ENCODE measurements at regions not wholly inside any gene's neighbourhood (a gene's known extent, or its start where the extent isn't known, plus 50 kb on each side); places are given as distances from the start of the nearest gene placed in this dataset.
"Not testable (repeated sequence)": the region's sequence is repeated elsewhere in the genome, so short reads cannot be mapped to it uniquely, and the experiment has no call there.

- H2AFZ ChIP-seq; DNase-seq (ENCODE audit: low spot score); H4K20me1 ChIP-seq (replicated peaks; ENCODE audit: insufficient read depth); H3F3A ChIP-seq (replicated peaks; ENCODE audit: low read depth); H3K27me3 Mint-ChIP-seq (ENCODE audit: insufficient read depth, low read depth, poor library complexity); ATAC-seq; H3K4me3 Mint-ChIP-seq; H3K27me3 ChIP-seq (ENCODE audit: insufficient read depth); H3K4me1 Mint-ChIP-seq; H3K9me2 ChIP-seq (ENCODE audit: insufficient read depth); H3K27ac Mint-ChIP-seq; H3K79me2 ChIP-seq (replicated peaks; ENCODE audit: insufficient read depth); H3K36me3 ChIP-seq (ENCODE audit: insufficient read depth); H3K27ac ChIP-seq (ENCODE audit: low read depth); H3K4me1 ChIP-seq (ENCODE audit: insufficient read depth); H3K4me3 ChIP-seq; H3K4me2 ChIP-seq: not testable (repeated sequence)
- peaks cover 95% of the 10 kb centered on the region for H3K9me3 Mint-ChIP-seq
- H3K36me3 Mint-ChIP-seq (ENCODE audit: low read depth), result peaks cover 32% of the 10 kb centered on the region; the same call in 2 of the 3 replicates
These were observed 939.8 kb downstream of the TYW1 start for GRCh38 chr7:67936447-67936846.

- Histone ChIP-seq H3K9me2 (ENCODE audit: insufficient read depth) (no peaks in the 10 kb centered on the region), H3K4me2 (no peak overlapping the region), H2AFZ (no peak overlapping the region), H3K27ac (ENCODE audit: low read depth) (no peak overlapping the region), H3K79me2 (replicated peaks; ENCODE audit: insufficient read depth) (no peaks in the 10 kb centered on the region), H3K36me3 (ENCODE audit: insufficient read depth) (no peaks in the 10 kb centered on the region; the same call in 1 of the 2 replicates), H3F3A (replicated peaks; ENCODE audit: low read depth) (no peaks in the 10 kb centered on the region), H3K4me3 (no peak overlapping the region), H4K20me1 (replicated peaks; ENCODE audit: insufficient read depth) (no peaks in the 10 kb centered on the region), H3K4me1 (ENCODE audit: insufficient read depth) (no peaks in the 10 kb centered on the region), H3K27me3 (ENCODE audit: insufficient read depth) (no peaks in the 10 kb centered on the region)
- Mint-ChIP-seq H3K4me3 (no peak overlapping the region), H3K36me3 (ENCODE audit: low read depth) (peaks cover 31% of the 10 kb centered on the region), H3K27ac (no peak overlapping the region), H3K9me3 (peaks cover 97% of the 10 kb centered on the region), H3K27me3 (ENCODE audit: insufficient read depth, low read depth, poor library complexity) (peaks cover 8% of the 10 kb centered on the region), H3K4me1 (no peaks in the 10 kb centered on the region)
- ATAC-seq (no peak), DNase-seq (ENCODE audit: low spot score) (no peak)
- TF ChIP-seq, protein P1, sequence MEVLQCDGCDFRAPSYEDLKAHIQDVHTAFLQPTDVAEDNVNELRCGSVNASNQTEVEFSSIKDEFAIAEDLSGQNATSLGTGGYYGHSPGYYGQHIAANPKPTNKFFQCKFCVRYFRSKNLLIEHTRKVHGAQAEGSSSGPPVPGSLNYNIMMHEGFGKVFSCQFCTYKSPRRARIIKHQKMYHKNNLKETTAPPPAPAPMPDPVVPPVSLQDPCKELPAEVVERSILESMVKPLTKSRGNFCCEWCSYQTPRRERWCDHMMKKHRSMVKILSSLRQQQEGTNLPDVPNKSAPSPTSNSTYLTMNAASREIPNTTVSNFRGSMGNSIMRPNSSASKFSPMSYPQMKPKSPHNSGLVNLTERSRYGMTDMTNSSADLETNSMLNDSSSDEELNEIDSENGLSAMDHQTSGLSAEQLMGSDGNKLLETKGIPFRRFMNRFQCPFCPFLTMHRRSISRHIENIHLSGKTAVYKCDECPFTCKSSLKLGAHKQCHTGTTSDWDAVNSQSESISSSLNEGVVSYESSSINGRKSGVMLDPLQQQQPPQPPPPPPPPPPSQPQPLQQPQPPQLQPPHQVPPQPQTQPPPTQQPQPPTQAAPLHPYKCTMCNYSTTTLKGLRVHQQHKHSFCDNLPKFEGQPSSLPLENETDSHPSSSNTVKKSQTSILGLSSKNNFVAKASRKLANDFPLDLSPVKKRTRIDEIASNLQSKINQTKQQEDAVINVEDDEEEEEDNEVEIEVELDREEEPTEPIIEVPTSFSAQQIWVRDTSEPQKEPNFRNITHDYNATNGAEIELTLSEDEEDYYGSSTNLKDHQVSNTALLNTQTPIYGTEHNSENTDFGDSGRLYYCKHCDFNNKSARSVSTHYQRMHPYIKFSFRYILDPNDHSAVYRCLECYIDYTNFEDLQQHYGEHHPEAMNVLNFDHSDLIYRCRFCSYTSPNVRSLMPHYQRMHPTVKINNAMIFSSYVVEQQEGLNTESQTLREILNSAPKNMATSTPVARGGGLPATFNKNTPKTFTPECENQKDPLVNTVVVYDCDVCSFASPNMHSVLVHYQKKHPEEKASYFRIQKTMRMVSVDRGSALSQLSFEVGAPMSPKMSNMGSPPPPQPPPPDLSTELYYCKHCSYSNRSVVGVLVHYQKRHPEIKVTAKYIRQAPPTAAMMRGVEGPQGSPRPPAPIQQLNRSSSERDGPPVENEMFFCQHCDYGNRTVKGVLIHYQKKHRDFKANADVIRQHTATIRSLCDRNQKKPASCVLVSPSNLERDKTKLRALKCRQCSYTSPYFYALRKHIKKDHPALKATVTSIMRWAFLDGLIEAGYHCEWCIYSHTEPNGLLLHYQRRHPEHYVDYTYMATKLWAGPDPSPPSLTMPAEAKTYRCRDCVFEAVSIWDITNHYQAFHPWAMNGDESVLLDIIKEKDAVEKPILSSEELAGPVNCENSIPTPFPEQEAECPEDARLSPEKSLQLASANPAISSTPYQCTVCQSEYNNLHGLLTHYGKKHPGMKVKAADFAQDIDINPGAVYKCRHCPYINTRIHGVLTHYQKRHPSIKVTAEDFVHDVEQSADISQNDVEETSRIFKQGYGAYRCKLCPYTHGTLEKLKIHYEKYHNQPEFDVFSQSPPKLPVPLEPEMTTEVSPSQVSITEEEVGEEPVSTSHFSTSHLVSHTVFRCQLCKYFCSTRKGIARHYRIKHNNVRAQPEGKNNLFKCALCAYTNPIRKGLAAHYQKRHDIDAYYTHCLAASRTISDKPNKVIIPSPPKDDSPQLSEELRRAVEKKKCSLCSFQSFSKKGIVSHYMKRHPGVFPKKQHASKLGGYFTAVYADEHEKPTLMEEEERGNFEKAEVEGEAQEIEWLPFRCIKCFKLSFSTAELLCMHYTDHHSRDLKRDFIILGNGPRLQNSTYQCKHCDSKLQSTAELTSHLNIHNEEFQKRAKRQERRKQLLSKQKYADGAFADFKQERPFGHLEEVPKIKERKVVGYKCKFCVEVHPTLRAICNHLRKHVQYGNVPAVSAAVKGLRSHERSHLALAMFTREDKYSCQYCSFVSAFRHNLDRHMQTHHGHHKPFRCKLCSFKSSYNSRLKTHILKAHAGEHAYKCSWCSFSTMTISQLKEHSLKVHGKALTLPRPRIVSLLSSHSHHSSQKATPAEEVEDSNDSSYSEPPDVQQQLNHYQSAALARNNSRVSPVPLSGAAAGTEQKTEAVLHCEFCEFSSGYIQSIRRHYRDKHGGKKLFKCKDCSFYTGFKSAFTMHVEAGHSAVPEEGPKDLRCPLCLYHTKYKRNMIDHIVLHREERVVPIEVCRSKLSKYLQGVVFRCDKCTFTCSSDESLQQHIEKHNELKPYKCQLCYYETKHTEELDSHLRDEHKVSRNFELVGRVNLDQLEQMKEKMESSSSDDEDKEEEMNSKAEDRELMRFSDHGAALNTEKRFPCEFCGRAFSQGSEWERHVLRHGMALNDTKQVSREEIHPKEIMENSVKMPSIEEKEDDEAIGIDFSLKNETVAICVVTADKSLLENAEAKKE (CRISPR knock-in tag; IDR thresholded peaks at IDR 0.05), result no peak
- TF ChIP-seq ETS1 (IDR thresholded peaks at IDR 0.05) (no peak), EZH2phosphoT487 (IDR thresholded peaks at IDR 0.05; ENCODE audit: unreplicated experiment) (no peak), CREB1 (CRISPR knock-in tag; IDR thresholded peaks at IDR 0.05; ENCODE audit: low read depth) (no peak), EZH2 (IDR thresholded peaks at IDR 0.05; ENCODE audit: low read depth, unreplicated experiment) (no peak), STAT1 (IDR thresholded peaks at IDR 0.05; ENCODE audit: unreplicated experiment) (no peak), POLR2AphosphoS5 (IDR thresholded peaks at IDR 0.05; ENCODE audit: low read depth) (no peak)
These were observed 943.8 kb downstream of the TYW1 start for GRCh38 chr7:67940400-67940799.
